ENCODE measurements at regions not wholly inside any gene's neighbourhood (a gene's known extent, or its start where the extent isn't known, plus 50 kb on each side); places are given as distances from the start of the nearest gene placed in this dataset.

- TF ChIP-seq BACH2 (CRISPR knock-in tag; IDR thresholded peaks at IDR 0.05; ENCODE audit: borderline replicate concordance) (no peak), CSRNP3 (CRISPR knock-in tag; IDR thresholded peaks at IDR 0.05) (no peak), ZFP30 (CRISPR knock-in tag; IDR thresholded peaks at IDR 0.05) (no peak), OSR1 (CRISPR knock-in tag; IDR thresholded peaks at IDR 0.05) (no peak), ZC3H10 (CRISPR knock-in tag; IDR thresholded peaks at IDR 0.05) (no peak), ESRRG (CRISPR knock-in tag; IDR thresholded peaks at IDR 0.05) (no peak), RARB (CRISPR knock-in tag; IDR thresholded peaks at IDR 0.05) (no peak), POU6F1 (CRISPR knock-in tag; IDR thresholded peaks at IDR 0.05; ENCODE audit: borderline replicate concordance, low read depth) (no peak), ARNTL (CRISPR knock-in tag; IDR thresholded peaks at IDR 0.05; ENCODE audit: borderline replicate concordance, low read depth) (no peak), TSHZ2 (CRISPR knock-in tag; IDR thresholded peaks at IDR 0.05) (no peak), PATZ1 (CRISPR knock-in tag; IDR thresholded peaks at IDR 0.05; ENCODE audit: borderline replicate concordance) (no peak), GLIS3 (CRISPR knock-in tag; IDR thresholded peaks at IDR 0.05) (no peak), ZNF70 (CRISPR knock-in tag; IDR thresholded peaks at IDR 0.05) (no peak)
Observed at GRCh38 chr1:60864722-60865121, 217.6 kb upstream of the NFIA start.
